ENCODE measurements at regions not wholly inside any gene's neighbourhood (a gene's known extent, or its start where the extent isn't known, plus 50 kb on each side); places are given as distances from the start of the nearest gene placed in this dataset.
"Not testable (repeated sequence)": the region's sequence is repeated elsewhere in the genome, so short reads cannot be mapped to it uniquely, and the experiment has no call there.

DNA sequence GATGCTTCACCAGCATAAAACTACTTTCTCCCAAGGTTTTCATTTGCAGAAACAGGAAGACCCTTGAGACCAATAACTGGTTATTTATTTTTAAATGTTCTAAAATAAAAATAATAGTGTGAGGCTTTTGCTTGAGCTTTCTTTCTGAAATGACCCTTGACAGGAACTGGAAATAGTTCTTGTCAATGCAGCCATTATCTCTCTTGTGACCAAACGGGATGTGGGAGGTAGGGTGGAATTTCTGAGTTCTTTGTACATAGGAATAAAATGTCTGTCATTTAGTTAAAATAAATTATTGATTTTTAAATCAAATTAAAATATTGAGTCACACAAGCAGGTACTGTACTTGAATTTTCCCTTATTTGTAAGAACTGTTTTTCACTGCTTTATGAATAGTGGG is 110.2 kb upstream of the CCN2 start:
- no peak for DNase-seq (ENCODE audit: extremely low read depth, low read depth, low spot score)

GRCh38 chr6:132060591-132060990 is 109.4 kb upstream of the CCN2 start:
- no peak for DNase-seq (ENCODE audit: extremely low read depth, low read depth, low spot score)

DNA sequence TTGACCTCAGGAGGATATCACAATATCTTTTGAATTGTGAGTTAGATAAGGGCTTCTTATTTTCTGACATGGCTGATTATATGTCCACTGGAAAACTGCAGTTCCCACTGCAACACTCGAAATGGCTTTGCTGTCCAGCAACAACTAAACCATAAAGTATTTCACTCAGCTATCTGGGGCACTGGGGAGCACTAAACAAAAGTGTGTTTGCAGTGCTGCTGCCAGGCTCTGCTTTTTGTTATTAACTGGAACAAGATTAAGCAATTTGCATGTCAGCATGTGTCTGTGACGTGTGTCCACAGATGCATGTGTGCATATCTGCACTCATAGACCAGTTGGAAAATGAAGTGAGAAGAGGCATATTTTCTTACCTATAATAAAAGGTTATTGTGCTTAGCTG is 107.8 kb upstream of the CCN2 start:
- DNase-seq (ENCODE audit: extremely low read depth, low read depth, low spot score): no peak

DNA sequence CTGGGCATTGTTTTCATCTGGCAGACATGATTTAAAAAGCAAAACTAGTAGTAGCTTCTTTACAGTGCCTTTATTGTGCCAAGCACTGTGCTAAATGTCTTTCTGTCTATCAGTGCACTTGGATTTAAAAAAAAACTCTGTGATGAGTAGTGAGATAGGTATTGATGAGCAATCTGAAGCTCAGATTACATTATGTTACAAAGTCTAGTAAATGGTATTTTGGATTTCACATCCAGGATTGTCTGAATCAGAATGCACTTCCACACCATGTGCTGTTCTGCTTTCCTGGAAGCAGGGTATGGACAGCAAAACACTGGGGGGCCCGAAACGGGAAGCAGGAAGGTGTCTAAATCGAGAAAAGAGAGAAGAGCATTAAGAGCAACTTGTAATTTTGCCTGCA is 103.4 kb upstream of the CCN2 start:
- no peak for DNase-seq (ENCODE audit: extremely low read depth, low read depth, low spot score)

DNA sequence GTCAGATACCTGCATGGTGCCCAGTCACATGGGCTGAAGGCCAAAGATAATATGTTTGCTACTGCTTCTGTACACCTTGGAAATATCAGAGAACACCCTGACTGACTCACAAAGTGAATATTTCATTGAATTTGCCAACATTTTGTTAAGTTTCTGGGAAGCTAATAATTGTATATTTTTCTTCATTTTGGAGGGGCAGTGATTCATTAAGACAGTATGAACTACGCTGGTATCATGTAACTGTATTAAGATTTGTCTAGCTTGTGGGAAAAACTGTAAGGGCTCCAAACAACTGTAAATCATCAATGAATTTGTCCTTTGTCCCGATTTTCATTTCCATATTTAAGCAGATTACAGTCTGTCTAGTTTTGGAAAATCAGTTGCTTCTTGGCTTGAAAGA is 102.3 kb upstream of the CCN2 start:
- DNase-seq (ENCODE audit: extremely low read depth, low read depth, low spot score): no peak

- DNase-seq (ENCODE audit: extremely low read depth, low read depth, low spot score): no peak
These were observed 100.9 kb upstream of the CCN2 start for GRCh38 chr6:132052096-132052495.

DNA sequence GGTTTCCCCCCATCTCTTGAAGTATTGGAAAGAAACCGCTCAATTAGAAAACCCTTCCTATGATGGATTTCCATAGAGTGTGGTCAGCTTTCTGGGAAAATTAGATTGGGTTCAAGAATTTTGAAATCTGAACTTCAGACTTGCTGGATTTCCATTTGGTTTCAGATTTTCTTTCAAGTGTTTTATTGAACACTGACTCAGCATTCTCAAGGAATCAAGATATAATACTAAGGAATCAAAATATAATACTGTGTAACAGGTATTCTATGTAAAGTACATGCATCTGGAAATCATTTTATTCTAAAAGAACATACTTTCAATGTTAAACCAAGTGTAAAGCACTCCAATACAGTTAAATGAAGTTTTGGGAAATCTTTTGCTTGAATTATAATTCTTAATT is 94.7 kb upstream of the CCN2 start:
- no peak for DNase-seq (ENCODE audit: extremely low read depth, low read depth, low spot score)

DNA sequence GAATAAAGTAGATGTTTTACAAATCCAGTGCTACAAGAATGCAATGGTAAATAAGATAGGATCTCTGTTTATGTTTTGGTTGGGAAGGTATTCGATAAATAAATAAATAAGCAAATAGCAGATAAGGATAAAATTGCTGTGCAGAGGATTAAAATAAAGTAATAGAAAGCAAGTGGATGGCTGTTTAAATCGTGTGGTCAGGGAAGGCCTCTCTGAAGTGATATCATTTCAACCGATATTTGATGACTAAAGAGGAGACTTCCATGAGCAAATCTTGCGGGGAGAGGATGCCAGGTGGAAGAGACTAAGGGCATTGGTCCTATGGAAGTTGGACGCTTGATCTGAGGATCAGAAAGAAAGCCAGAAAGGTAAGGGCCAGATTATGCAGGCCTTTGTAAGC is 92.0 kb upstream of the CCN2 start:
- DNase-seq (ENCODE audit: extremely low read depth, low read depth, low spot score): no peak

GRCh38 chr6:132041706-132042105 is 90.5 kb upstream of the CCN2 start:
- no peak for DNase-seq (ENCODE audit: extremely low read depth, low read depth, low spot score)

- DNase-seq (ENCODE audit: extremely low read depth, low read depth, low spot score): no peak
These were observed 76.9 kb upstream of the CCN2 start for GRCh38 chr6:132028029-132028428.

GRCh38 chr6:132025468-132025867 is 74.3 kb upstream of the CCN2 start:
- no peak for DNase-seq (ENCODE audit: extremely low read depth, low read depth, low spot score)

- DNase-seq (ENCODE audit: extremely low read depth, low read depth, low spot score): no peak
These were observed 72.3 kb upstream of the CCN2 start for GRCh38 chr6:132023490-132023889.

DNA sequence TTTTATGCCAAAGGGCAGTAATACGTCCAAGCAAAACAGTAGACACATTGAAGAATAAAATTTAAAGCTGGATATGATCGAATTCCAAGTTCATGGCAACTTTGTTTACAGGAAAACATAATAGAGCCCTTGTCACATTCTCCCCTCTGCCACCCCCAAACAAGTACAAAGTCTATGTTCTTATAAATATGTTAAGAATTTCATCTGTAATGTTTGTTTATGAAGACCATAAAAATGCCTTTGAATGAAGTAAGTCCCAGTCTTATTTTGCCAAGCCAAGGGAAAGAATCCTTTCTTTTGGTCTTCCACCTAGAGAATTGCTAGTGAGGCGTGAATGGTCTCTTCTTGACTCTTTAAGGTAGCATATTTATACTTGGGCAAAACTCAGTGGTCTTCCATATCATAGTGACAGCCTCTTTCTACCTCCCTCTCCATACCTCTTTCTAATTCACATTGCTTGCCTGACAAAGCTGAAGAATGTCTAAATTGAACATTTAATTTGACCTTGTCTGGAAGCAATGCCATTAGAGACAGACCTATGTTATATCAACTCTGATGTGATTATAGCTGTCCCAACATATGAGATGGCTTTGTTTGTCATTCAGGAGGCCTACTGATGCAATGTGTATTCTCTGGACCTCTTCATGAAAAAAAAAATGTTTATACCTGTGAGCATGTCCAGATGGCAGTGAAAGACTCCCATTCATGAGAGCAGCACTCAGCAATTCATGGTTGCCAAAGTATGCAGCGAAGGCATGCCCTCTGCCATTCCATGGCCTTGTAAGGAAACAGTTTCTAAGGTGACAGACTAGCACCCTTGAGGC is 70.6 kb upstream of the CCN2 start:
- DNase-seq (ENCODE audit: extremely low read depth, low read depth, low spot score): no peak

GRCh38 chr6:132020918-132021317 is 69.7 kb upstream of the CCN2 start:
- DNase-seq (ENCODE audit: extremely low read depth, low read depth, low spot score): not testable (repeated sequence)

DNA sequence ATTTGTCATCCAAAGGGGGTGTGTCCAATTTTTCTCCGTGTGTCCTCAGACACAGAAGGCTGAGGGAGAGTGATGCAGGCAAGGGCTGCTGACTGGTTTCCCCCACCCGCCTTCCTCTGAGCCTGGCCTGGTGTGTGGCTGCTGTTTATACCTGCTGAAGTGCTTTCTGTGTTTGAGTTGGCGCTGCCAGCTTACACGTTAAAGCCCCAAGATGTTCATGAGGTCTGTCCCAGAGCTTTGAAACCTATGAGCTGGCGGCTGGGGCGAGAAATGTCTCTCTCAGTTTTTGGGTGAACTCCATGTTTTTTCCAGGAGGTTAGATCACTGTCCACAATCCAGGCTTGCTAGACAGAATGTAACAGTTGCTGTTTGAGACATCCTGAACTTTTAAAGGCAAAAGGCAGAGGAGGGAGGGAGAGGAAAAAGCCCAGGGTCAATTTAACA is 69.0 kb upstream of the CCN2 start:
- no peak for DNase-seq (ENCODE audit: extremely low read depth, low read depth, low spot score)

- DNase-seq (ENCODE audit: extremely low read depth, low read depth, low spot score): no peak
These were observed 68.4 kb upstream of the CCN2 start for GRCh38 chr6:132019586-132019985.

- DNase-seq (ENCODE audit: extremely low read depth, low read depth, low spot score): no peak
These were observed 66.8 kb upstream of the CCN2 start for GRCh38 chr6:132017942-132018341.

DNA sequence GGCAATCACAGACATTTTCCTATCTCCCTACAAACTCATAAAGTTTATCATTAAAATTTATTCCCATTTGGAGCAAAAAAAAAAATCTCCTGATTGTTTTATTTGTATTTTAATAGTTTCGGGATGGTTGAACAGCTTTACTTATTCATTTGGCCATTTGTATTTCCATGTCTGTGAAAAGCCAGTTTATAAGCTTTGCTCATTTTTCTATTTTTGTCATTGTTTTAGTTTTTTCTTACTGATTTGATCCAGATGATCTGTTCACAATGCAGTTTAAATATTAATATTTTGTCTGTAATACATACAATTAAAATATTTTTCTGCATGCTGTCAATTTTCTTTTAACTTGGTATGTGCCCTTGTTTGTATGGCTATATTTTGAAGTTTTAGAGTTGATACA is 65.2 kb upstream of the CCN2 start:
- DNase-seq (ENCODE audit: extremely low read depth, low read depth, low spot score): no peak

GRCh38 chr6:132011582-132011981 is 60.4 kb upstream of the CCN2 start:
- DNase-seq (ENCODE audit: extremely low read depth, low read depth, low spot score): no peak

- no peak for DNase-seq (ENCODE audit: extremely low read depth, low read depth, low spot score)
These were observed 58.0 kb upstream of the CCN2 start for GRCh38 chr6:132009175-132009574.

DNA sequence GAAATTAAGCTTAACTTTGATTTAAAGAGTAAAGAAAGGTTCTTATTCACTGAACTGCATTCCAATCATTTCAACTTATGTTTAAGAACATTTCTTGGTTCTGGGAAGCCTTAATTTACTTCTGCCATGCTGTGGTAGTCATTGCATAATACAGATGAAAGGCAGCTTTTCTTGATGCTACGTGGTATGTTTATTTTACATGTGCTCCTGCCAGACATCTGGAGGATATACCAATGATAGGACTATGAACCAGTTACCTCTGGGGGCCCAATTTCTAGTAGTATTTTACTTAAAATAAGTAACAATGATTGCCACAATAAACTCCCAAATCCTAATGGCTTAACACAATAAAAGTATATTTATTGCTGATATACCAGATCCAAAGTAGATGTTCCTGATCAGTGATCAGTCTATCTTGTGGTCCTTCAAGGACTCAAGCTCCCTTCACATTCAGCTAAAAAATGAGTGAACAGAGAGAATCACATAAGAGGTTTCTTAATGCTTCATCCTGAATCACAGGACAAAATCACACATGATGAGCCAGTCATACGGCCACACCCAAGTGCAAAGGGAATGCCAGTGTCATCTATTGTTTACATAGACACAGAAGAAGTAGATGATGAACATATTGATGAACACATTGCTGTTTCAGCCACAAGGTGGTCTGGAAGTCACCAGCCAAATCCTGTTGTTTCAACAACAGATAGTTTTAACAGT is 56.5 kb upstream of the CCN2 start:
- no peak for DNase-seq (ENCODE audit: extremely low read depth, low read depth, low spot score)

DNA sequence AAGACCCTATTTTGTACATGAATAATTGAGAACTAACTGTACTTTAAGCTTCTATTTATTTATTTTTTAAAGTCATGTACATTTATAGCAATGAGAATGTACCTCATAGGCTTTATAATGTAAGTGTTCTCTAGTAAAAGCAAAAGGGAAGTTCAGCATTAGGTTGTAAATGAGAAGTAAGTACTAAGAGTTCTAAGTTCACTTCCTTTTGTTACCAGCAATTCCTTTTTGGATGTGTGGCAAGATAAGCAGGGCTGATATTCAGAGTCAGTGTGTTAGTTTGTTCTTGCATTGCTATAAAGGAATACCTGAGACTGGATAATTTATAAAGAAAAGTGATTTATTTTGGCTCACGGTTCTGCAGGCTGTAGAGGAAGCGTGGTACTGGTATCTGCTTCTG is 54.0 kb upstream of the CCN2 start:
- no peak for DNase-seq (ENCODE audit: extremely low read depth, low read depth, low spot score)

All from glomerular endothelial cell (primary cell).